HEK293 (cell line): ENCODE measurements at regions not wholly inside any gene's neighbourhood (a gene's known extent, or its start where the extent isn't known, plus 50 kb on each side); places are given as distances from the start of the nearest gene placed in this dataset.

ENCODE experiments used
- CTCF ChIA-PET: fragments of 350-600 bp; formaldehyde crosslinking; extraction: SDS; loops from one replicate; lab custom pipeline; 2021; ENCODE audit warnings: antibody characterized with exemption; lab: Yijun Ruan, JAX
- POLR2A ChIA-PET: fragments of 300-600 bp; formaldehyde crosslinking; extraction: SDS; loops from one replicate; lab custom pipeline; 2020; ENCODE audit warnings: antibody characterized with exemption, inconsistent platforms; lab: Yijun Ruan, JAX
- H3K27ac ChIP-seq: fragments of 200-500 bp; sonication (Bioruptor generic); 2 replicates; pipeline ENCODE4 v1.5.1; 2014; ENCODE audit warnings: low read depth, low read length, control low read depth, inconsistent platforms; ENCODE audit errors: extremely low read depth
- H3K36me3 ChIP-seq, 2 experiments: fragments of 200-500 bp in 1 of 2; sonication (Bioruptor generic) in 1 of 2; 1 replicate in 1 of 2; 2 replicates in 1 of 2; pipeline ENCODE4 v1.5.1; 2014 to 2017; ENCODE audit warnings: inconsistent platforms in 2 of 2, low read length in 2 of 2; ENCODE audit not compliant: control insufficient read depth in 2 of 2, insufficient read depth in 1 of 2
- H3K4me1 ChIP-seq: fragments of 200-500 bp; sonication (Bioruptor generic); 2 replicates; pipeline ENCODE4 v1.5.1; 2014; ENCODE audit warnings: mild to moderate bottlenecking, low read length, inconsistent platforms; ENCODE audit not compliant: control insufficient read depth, insufficient read depth
- H3K4me3 ChIP-seq: 2 replicates; pipeline ENCODE4 v1.5.1; 2011; ENCODE audit warnings: low read depth, mild to moderate bottlenecking, control low read depth, low read length, moderate library complexity
- H3K9me3 ChIP-seq: fragments of 200-500 bp; sonication (Bioruptor generic); 2 replicates; pipeline ENCODE4 v1.5.1; 2014; ENCODE audit warnings: low read depth, low read length, inconsistent platforms; ENCODE audit not compliant: control insufficient read depth, insufficient read depth
- HOXA7 ChIP-seq: sonication (generic); formaldehyde crosslinking; IDR thresholded peaks from 2 replicates; pipeline ENCODE4 v1.8.1; 2022; ENCODE audit warnings: missing genetic modification reagents, borderline replicate concordance
- PBX3 ChIP-seq: sonication (generic); formaldehyde crosslinking; IDR thresholded peaks from 2 replicates; pipeline ENCODE4 v1.8.1; 2022; ENCODE audit warnings: mild to moderate bottlenecking, moderate library complexity, missing genetic modification reagents
- PRDM4 ChIP-seq: fragments of 450-650 bp; formaldehyde crosslinking; IDR thresholded peaks from 2 replicates; pipeline ENCODE4 v1.5.1; 2017; ENCODE audit warnings: missing biosample characterization, missing genetic modification characterization
- YY2 ChIP-seq: fragments of 450-650 bp; formaldehyde crosslinking; IDR thresholded peaks from 2 replicates; pipeline ENCODE4 v1.5.1; 2016; ENCODE audit warnings: missing biosample characterization, missing genetic modification characterization
- ZBTB20 ChIP-seq: fragments of 450-650 bp; formaldehyde crosslinking; IDR thresholded peaks from 2 replicates; pipeline ENCODE4 v1.5.1; 2016; ENCODE audit warnings: missing biosample characterization, missing genetic modification characterization
- ZBTB8A ChIP-seq: fragments of 450-650 bp; formaldehyde crosslinking; IDR thresholded peaks from 2 replicates; pipeline ENCODE4 v1.5.1; 2016; ENCODE audit warnings: missing biosample characterization, missing genetic modification characterization
- ZNF114 ChIP-seq: fragments of 450-650 bp; formaldehyde crosslinking; IDR thresholded peaks from 2 replicates; pipeline ENCODE4 v1.5.0; 2017; ENCODE audit warnings: missing biosample characterization, missing genetic modification characterization
- ZNF2 ChIP-seq: fragments of 450-650 bp; formaldehyde crosslinking; IDR thresholded peaks from 2 replicates; pipeline ENCODE4 v1.5.1; 2016; ENCODE audit warnings: missing biosample characterization, missing genetic modification characterization
- ZNF214 ChIP-seq: fragments of 450-650 bp; formaldehyde crosslinking; IDR thresholded peaks from 2 replicates; pipeline ENCODE4 v1.5.1; 2017; ENCODE audit warnings: missing biosample characterization, mild to moderate bottlenecking, missing genetic modification characterization, borderline replicate concordance
- ZNF274 ChIP-seq, 2 experiments: fragments of 200-500 bp in 1 of 2; fragments of 450-650 bp in 1 of 2; sonication (Bioruptor generic) in 1 of 2; formaldehyde crosslinking in 1 of 2; IDR thresholded peaks; 2 replicates each; pipeline versions ENCODE4 v1.5.1 to v1.6.1; 2014 to 2016; ENCODE audit warnings: borderline replicate concordance in 1 of 2, inconsistent platforms in 1 of 2, low read length in 1 of 2, missing biosample characterization in 1 of 2, missing genetic modification characterization in 1 of 2
- ZNF621 ChIP-seq: fragments of 450-650 bp; formaldehyde crosslinking; IDR thresholded peaks from 2 replicates; pipeline ENCODE4 v1.5.1; 2017; ENCODE audit warnings: missing biosample characterization, missing genetic modification characterization
- ZNF624 ChIP-seq: fragments of 450-650 bp; formaldehyde crosslinking; IDR thresholded peaks from 2 replicates; pipeline ENCODE4 v1.5.1; 2017; ENCODE audit warnings: missing biosample characterization, missing genetic modification characterization
- ZNF626 ChIP-seq: fragments of 450-650 bp; sonication (Bioruptor Pico); formaldehyde crosslinking; IDR thresholded peaks from 2 replicates; pipeline ENCODE4 v1.5.1; 2018; ENCODE audit warnings: missing biosample characterization, missing genetic modification characterization, inconsistent platforms
- ZNF629 ChIP-seq: fragments of 450-650 bp; formaldehyde crosslinking; IDR thresholded peaks from 2 replicates; pipeline ENCODE4 v1.5.1; 2017; ENCODE audit warnings: missing biosample characterization, missing genetic modification characterization
- ZNF654 ChIP-seq: fragments of 450-650 bp; formaldehyde crosslinking; IDR thresholded peaks from 2 replicates; pipeline ENCODE4 v1.5.1; 2016; ENCODE audit warnings: low read depth, missing biosample characterization, missing genetic modification characterization

- H3K36me3 ChIP-seq = no peaks in the 10 kb centered on the region
- no peak overlapping the region for H3K27ac ChIP-seq
- H3K4me3 ChIP-seq = no peak overlapping the region
- no peaks in the 10 kb centered on the region for H3K4me1 ChIP-seq
- CTCF ChIA-PET = interaction anchor here (0.6 to 4.1 kb wide), 35 partner anchors 9 to 767 kb away, joined by 3 to 44 read pairs (median 4); partner anchors contain the start of gene EDN1
- POLR2A ChIA-PET = interaction anchor here (1.2 kb wide), 1 partner anchor 8 kb away, joined by 3 read pairs; no protein-coding TSS in a partner anchor
- peak; percentile 61; the same call in 1 of the 2 replicates for TF ChIP-seq ZNF2 (tag by site-specific recombination)
- TF ChIP-seq ZNF654 (tag by site-specific recombination) = peak; percentile 34
- no peak for TF ChIP-seq PBX3 (CRISPR knock-in tag)
- TF ChIP-seq, all 188 proteins: peak for 2
- no peaks in the 10 kb centered on the region for H3K9me3 ChIP-seq
Observed at GRCh38 chr6:12504325-12504966, 212.1 kb upstream of the PHACTR1 start.

GRCh38 chr6:12505486-12505885 is 211.1 kb upstream of the PHACTR1 start:
- Histone ChIP-seq H3K36me3 (no peaks in the 10 kb centered on the region), H3K9me3 (no peaks in the 10 kb centered on the region), H3K4me1 (no peaks in the 10 kb centered on the region), H3K27ac (no peak overlapping the region), H3K4me3 (no peak overlapping the region)
- TF ChIP-seq ZNF624 (tag by site-specific recombination) (no peak), HOXA7 (CRISPR knock-in tag) (no peak), ZNF626 (tag by site-specific recombination) (no peak), YY2 (tag by site-specific recombination) (no peak), ZNF629 (tag by site-specific recombination) (no peak), ZNF274 (IDR thresholded peaks at IDR 0.05; ENCODE audit: low read length) (no peak), ZNF274 (tag by site-specific recombination; IDR thresholded peaks at IDR 0.05; ENCODE audit: borderline replicate concordance) (no peak), PRDM4 (tag by site-specific recombination) (no peak), ZNF214 (tag by site-specific recombination) (no peak), ZNF114 (no peak)
- TF ChIP-seq, all 188 proteins: peak for 0
- CTCF ChIA-PET = interaction anchor here (1.0 to 4.1 kb wide), 7 partner anchors 17 to 226 kb away, joined by 3 to 44 read pairs (median 5); partner anchors contain the start of gene EDN1
- POLR2A ChIA-PET = interaction anchor here (1.2 kb wide), 1 partner anchor 9 kb away, joined by 3 read pairs; no protein-coding TSS in a partner anchor

GRCh38 chr6:12506159-12506558 is 210.4 kb upstream of the PHACTR1 start:
- CTCF ChIA-PET = interaction anchor here (0.6 kb wide), 1 partner anchor 217 kb away, joined by 4 read pairs; no protein-coding TSS in a partner anchor
- H3K4me1 ChIP-seq = no peaks in the 10 kb centered on the region
- TF ChIP-seq ZBTB8A (no peak), ZNF621 (no peak), ZBTB20 (tag by site-specific recombination) (no peak)
- no peak overlapping the region for H3K27ac ChIP-seq
- H3K36me3 ChIP-seq = no peaks in the 10 kb centered on the region
- POLR2A ChIA-PET = no interaction called here
- no peaks in the 10 kb centered on the region for H3K9me3 ChIP-seq
- no peak overlapping the region for H3K4me3 ChIP-seq
